ENCODE measurements at regions not wholly inside any gene's neighbourhood (a gene's known extent, or its start where the extent isn't known, plus 50 kb on each side); places are given as distances from the start of the nearest gene placed in this dataset. TPM values are rescaled to one million over a fixed set of nuclear protein-coding genes. Genes with fewer than 3 reads are reported as not detected.

DNA sequence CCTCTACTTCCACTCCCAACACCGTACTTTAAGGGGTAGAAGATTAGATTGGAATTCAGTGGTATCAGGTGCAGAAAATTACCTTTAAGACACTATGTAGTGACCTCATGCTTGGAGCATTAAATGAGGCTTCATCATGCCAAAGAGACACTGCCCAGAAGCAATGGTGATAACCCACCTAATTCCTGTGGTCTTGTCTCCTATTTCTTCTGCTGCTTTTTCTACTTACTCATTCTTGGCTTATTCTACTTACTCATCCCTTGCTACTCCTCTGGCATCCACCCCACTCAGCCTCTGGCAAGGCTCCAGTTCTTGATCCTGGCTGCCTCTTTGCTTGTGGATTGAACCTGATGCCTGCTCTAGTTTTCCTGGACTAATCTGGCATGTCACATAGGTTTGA, 62.3 kb upstream of the ADAMTS3 start:
- no peak for DNase-seq (ENCODE audit: low spot score)
- peaks cover 31% of the 10 kb centered on the region for H3K9me3 Mint-ChIP-seq
- no peak overlapping the region for H3K4me3 Mint-ChIP-seq

DNA sequence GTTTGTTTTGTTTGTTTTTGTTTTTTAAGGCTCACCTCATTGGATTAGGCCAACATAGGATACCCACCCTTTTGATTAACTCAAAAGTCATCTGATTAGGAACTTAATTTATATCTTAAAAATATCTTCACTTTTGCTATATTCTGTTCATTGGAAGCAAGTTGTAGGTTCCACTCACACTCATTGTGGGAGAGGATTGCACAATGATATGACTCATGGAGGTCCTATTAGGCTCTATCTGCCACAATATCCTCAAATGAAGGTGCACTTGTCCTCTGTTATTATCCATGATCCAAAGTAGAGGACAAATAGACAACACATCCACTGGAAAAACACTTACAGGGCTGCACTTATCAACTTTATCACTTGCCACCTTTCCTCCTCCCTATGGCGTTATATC, 60.5 kb upstream of the ADAMTS3 start:
- no peak overlapping the region for H3K4me2 ChIP-seq
- H3K36me3 Mint-ChIP-seq, result no peaks in the 10 kb centered on the region
- DNase-seq (ENCODE audit: low spot score), result no peak

More for the DNA sequence above, 62.3 kb upstream of the ADAMTS3 start:
- Histone ChIP-seq H3K9ac (no peak overlapping the region), H3K4me2 (no peak overlapping the region), H2AFZ (replicated peaks) (no peak overlapping the region), H3K9me3 (ENCODE audit: low read depth) (no peaks in the 10 kb centered on the region), H3K27ac (no peak overlapping the region), H4K20me1 (ENCODE audit: low read depth) (no peaks in the 10 kb centered on the region), H3K4me3 (no peak overlapping the region), H3F3A (ENCODE audit: low read depth) (no peaks in the 10 kb centered on the region), H3K4me1 (no peaks in the 10 kb centered on the region), H3K27me3 (no peaks in the 10 kb centered on the region), H3K36me3 (no peaks in the 10 kb centered on the region), H3K79me2 (ENCODE audit: low read depth) (no peaks in the 10 kb centered on the region)
- no peaks in the 10 kb centered on the region for H3K27me3 Mint-ChIP-seq (ENCODE audit: insufficient read depth, low read depth)
- no peaks in the 10 kb centered on the region for H3K4me1 Mint-ChIP-seq
- no peak for TF ChIP-seq EZH2phosphoT487 (IDR thresholded peaks at IDR 0.05)
- TF ChIP-seq EZH2 (IDR thresholded peaks at IDR 0.05), result no peak
- TF ChIP-seq, protein P1, sequence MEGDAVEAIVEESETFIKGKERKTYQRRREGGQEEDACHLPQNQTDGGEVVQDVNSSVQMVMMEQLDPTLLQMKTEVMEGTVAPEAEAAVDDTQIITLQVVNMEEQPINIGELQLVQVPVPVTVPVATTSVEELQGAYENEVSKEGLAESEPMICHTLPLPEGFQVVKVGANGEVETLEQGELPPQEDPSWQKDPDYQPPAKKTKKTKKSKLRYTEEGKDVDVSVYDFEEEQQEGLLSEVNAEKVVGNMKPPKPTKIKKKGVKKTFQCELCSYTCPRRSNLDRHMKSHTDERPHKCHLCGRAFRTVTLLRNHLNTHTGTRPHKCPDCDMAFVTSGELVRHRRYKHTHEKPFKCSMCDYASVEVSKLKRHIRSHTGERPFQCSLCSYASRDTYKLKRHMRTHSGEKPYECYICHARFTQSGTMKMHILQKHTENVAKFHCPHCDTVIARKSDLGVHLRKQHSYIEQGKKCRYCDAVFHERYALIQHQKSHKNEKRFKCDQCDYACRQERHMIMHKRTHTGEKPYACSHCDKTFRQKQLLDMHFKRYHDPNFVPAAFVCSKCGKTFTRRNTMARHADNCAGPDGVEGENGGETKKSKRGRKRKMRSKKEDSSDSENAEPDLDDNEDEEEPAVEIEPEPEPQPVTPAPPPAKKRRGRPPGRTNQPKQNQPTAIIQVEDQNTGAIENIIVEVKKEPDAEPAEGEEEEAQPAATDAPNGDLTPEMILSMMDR (IDR thresholded peaks at IDR 0.05), result no peak
- H3K36me3 Mint-ChIP-seq, result no peaks in the 10 kb centered on the region
- no peak overlapping the region for H3K27ac Mint-ChIP-seq

DNA sequence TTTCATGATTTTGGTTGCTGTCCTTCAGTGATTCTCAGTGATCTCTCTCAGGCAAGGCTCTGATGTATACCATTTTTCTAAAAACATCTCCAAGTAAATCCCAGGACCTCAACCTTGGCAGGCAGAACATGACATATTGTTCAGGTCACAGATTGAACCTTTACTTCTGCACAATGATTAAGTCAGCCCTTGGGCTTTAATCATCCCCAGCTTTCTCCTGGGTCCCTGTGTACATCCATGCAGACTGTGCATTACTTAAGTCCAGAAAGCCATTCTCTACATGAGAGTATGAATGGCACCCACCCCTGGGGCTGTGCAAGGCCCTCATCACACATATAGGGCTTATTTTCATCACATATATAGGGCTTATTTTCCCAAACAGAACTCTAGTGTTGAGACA, 58.7 kb upstream of the ADAMTS3 start:
- H3K27me3 Mint-ChIP-seq (ENCODE audit: insufficient read depth, low read depth), result no peaks in the 10 kb centered on the region
- DNase-seq (ENCODE audit: low spot score), result no peak
- Histone ChIP-seq H3K4me2 (no peak overlapping the region), H3K4me3 (no peak overlapping the region), H3K27ac (no peak overlapping the region), H3K36me3 (no peaks in the 10 kb centered on the region), H3K27me3 (no peaks in the 10 kb centered on the region), H3K9me3 (ENCODE audit: low read depth) (no peaks in the 10 kb centered on the region), H2AFZ (replicated peaks) (no peak overlapping the region), H3K4me1 (no peaks in the 10 kb centered on the region), H3K79me2 (ENCODE audit: low read depth) (no peaks in the 10 kb centered on the region), H3F3A (ENCODE audit: low read depth) (no peaks in the 10 kb centered on the region), H3K9ac (no peak overlapping the region), H4K20me1 (ENCODE audit: low read depth) (no peaks in the 10 kb centered on the region)
- H3K9me3 Mint-ChIP-seq, result peaks cover 13% of the 10 kb centered on the region
- no peak overlapping the region for H3K4me3 Mint-ChIP-seq
- H3K36me3 Mint-ChIP-seq, result no peaks in the 10 kb centered on the region
- TF ChIP-seq, protein P1 (IDR thresholded peaks at IDR 0.05), result no peak
- TF ChIP-seq EZH2 (IDR thresholded peaks at IDR 0.05) (no peak), EZH2phosphoT487 (IDR thresholded peaks at IDR 0.05) (no peak)
- H3K4me1 Mint-ChIP-seq, result no peaks in the 10 kb centered on the region
- H3K27ac Mint-ChIP-seq, result no peak overlapping the region

More for the DNA sequence above, 60.5 kb upstream of the ADAMTS3 start:
- Histone ChIP-seq H3F3A (ENCODE audit: low read depth) (no peaks in the 10 kb centered on the region), H3K9ac (no peak overlapping the region), H3K9me3 (ENCODE audit: low read depth) (no peaks in the 10 kb centered on the region), H4K20me1 (ENCODE audit: low read depth) (no peaks in the 10 kb centered on the region), H2AFZ (replicated peaks) (no peak overlapping the region), H3K79me2 (ENCODE audit: low read depth) (no peaks in the 10 kb centered on the region), H3K27ac (no peak overlapping the region), H3K4me1 (no peaks in the 10 kb centered on the region), H3K36me3 (no peaks in the 10 kb centered on the region), H3K4me3 (no peak overlapping the region), H3K27me3 (no peaks in the 10 kb centered on the region)
- TF ChIP-seq EZH2 (IDR thresholded peaks at IDR 0.05) (no peak), EZH2phosphoT487 (IDR thresholded peaks at IDR 0.05) (no peak)
- TF ChIP-seq, protein P1 (IDR thresholded peaks at IDR 0.05), result no peak
- peaks cover 19% of the 10 kb centered on the region for H3K9me3 Mint-ChIP-seq
- H3K27me3 Mint-ChIP-seq (ENCODE audit: insufficient read depth, low read depth), result no peaks in the 10 kb centered on the region
- H3K4me3 Mint-ChIP-seq, result no peak overlapping the region
- no peak overlapping the region for H3K27ac Mint-ChIP-seq
- H3K4me1 Mint-ChIP-seq, result no peaks in the 10 kb centered on the region

Small RNAs in the stretch of these regions (small RNA-seq; reads per million reads assigned to genes)
- not detected for gene RNU4ATAC9P
